Endothelial cell of umbilical vein (primary cell): ENCODE measurements at regions not wholly inside any gene's neighbourhood (a gene's known extent, or its start where the extent isn't known, plus 50 kb on each side); places are given as distances from the start of the nearest gene placed in this dataset.

Experiments used
- BruUV-seq: library from RNA; stranded (reverse); fragments of 400-500 nt; replicated peaks from 2 replicates; lab custom pipeline; 2021; lab: Mats Ljungman, UMichigan
- CTCF ChIA-PET: fragments of 300-600, 350-600 bp; sonication (Branson Sonifier 250); formaldehyde crosslinking; loops from one replicate; lab custom pipeline; 2021; ENCODE audit warnings: antibody characterized with exemption, inconsistent platforms; lab: Charles Lee
- POLR2A ChIA-PET: fragments of 300-600, 350-600 bp; sonication (Branson Sonifier 250); formaldehyde crosslinking; loops from one replicate; lab custom pipeline; 2021; ENCODE audit warnings: antibody characterized with exemption, inconsistent platforms; lab: Charles Lee
- DNase-seq: peaks from one replicate; pipeline ENCODE4 v3.0.0-alpha.2; 2011; ENCODE audit warnings: low read depth, low spot score
- FAIRE-seq: peaks from 2 replicates; lab custom pipeline; 2011; peaks lifted over from hg19 to GRCh38; lab: Jason Lieb, UNC
- H2AFZ ChIP-seq: 2 replicates; pipeline ENCODE4 v1.6.0; 2012; ENCODE audit warnings: low read depth, low read length, control low read depth, inconsistent platforms
- H3K27ac ChIP-seq: 2 replicates; pipeline ENCODE4 v1.5.1; 2011; ENCODE audit warnings: low read depth, mild to moderate bottlenecking, control low read depth, low read length, moderate library complexity; ENCODE audit not compliant: insufficient read depth
- H3K27me3 ChIP-seq, 2 experiments: 2 replicates each; pipeline versions ENCODE4 v1.6.0 to v1.6.1; 2011; ENCODE audit warnings: low read length in 2 of 2, mixed read lengths in 1 of 2; ENCODE audit not compliant: control insufficient read depth in 2 of 2, insufficient read depth in 2 of 2
- H3K36me3 ChIP-seq, 2 experiments: 2 replicates in 1 of 2; 3 replicates in 1 of 2; pipeline ENCODE4 v1.5.1; 2011; ENCODE audit warnings: low read length in 2 of 2, mild to moderate bottlenecking in 1 of 2, moderate library complexity in 1 of 2; ENCODE audit not compliant: control insufficient read depth in 2 of 2, insufficient read depth in 2 of 2; ENCODE audit errors: extremely low read depth in 1 of 2
- H3K4me1 ChIP-seq: 3 replicates; pipeline ENCODE4 v1.5.1; 2011; ENCODE audit warnings: mild to moderate bottlenecking, low read length; ENCODE audit not compliant: control insufficient read depth, insufficient read depth; ENCODE audit errors: extremely low read depth
- H3K4me2 ChIP-seq: 2 replicates; pipeline ENCODE4 v1.6.1; 2011; ENCODE audit warnings: low read length, control low read depth, mixed read lengths; ENCODE audit not compliant: insufficient read depth
- H3K4me3 ChIP-seq, 3 experiments: fragments of 200-600 bp in 1 of 3; sonication (generic), shearing (Covaris generic) in 1 of 3; replicated peaks in 1 of 3; 2 replicates each; pipeline ENCODE4 v1.5.1; 2011 to 2016; ENCODE audit warnings: control low read depth in 3 of 3, low read length in 3 of 3, mild to moderate bottlenecking in 2 of 3, inconsistent platforms in 1 of 3, low read depth in 1 of 3, moderate library complexity in 1 of 3; ENCODE audit not compliant: insufficient read depth in 1 of 3
- H3K79me2 ChIP-seq: 2 replicates; pipeline ENCODE4 v1.6.0; 2012; ENCODE audit warnings: low read length, inconsistent platforms; ENCODE audit not compliant: control insufficient read depth, insufficient read depth
- H3K9ac ChIP-seq: replicated peaks from 2 replicates; pipeline ENCODE3; 2011; ENCODE audit warnings: low read length, control low read depth; ENCODE audit not compliant: insufficient read depth; ENCODE audit errors: extremely low read depth
- H3K9me1 ChIP-seq: replicated peaks from 3 replicates; pipeline ENCODE4 v1.6.0; 2011; ENCODE audit warnings: mild to moderate bottlenecking, low read length; ENCODE audit not compliant: control insufficient read depth, insufficient read depth; ENCODE audit errors: extremely low read depth
- H3K9me3 ChIP-seq: replicated peaks from 2 replicates; pipeline ENCODE4 v1.5.1; 2012; ENCODE audit warnings: low read length, inconsistent platforms; ENCODE audit not compliant: control insufficient read depth, insufficient read depth
- H4K20me1 ChIP-seq: replicated peaks from 2 replicates; pipeline ENCODE3; 2011; ENCODE audit warnings: mild to moderate bottlenecking, low read length; ENCODE audit not compliant: control insufficient read depth, insufficient read depth; ENCODE audit errors: extremely low read depth
- EZH2 ChIP-seq: IDR thresholded peaks from 2 replicates; pipeline ENCODE4 v1.6.1; 2012; ENCODE audit warnings: borderline replicate concordance, low read depth, mild to moderate bottlenecking, moderate library complexity, low read length, inconsistent platforms; ENCODE audit not compliant: severe bottlenecking
- FOS ChIP-seq: IDR thresholded peaks from 2 replicates; pipeline ENCODE4 v1.6.1; 2011; ENCODE audit warnings: mild to moderate bottlenecking, low read length, moderate library complexity, borderline replicate concordance; ENCODE audit not compliant: insufficient read depth
- GATA2 ChIP-seq: IDR thresholded peaks from 2 replicates; pipeline ENCODE4 v1.7.0; 2011; ENCODE audit warnings: low read depth, mild to moderate bottlenecking, moderate library complexity, mixed read lengths, low read length; ENCODE audit not compliant: insufficient read length, insufficient read depth
- JUN ChIP-seq: IDR thresholded peaks from 2 replicates; pipeline ENCODE4 v1.6.1; 2011; ENCODE audit warnings: borderline replicate concordance, low read depth; ENCODE audit not compliant: insufficient read length, insufficient read depth
- MYC ChIP-seq: IDR thresholded peaks from one replicate; pipeline ENCODE4 v1.6.1; 2011; ENCODE audit warnings: mild to moderate bottlenecking, low read depth, low read length
- POLR2A ChIP-seq: IDR thresholded peaks from 2 replicates; pipeline ENCODE4 v1.6.1; 2012; ENCODE audit warnings: low read depth, mild to moderate bottlenecking, control low read depth, low read length
- POLR2AphosphoS5 ChIP-seq: IDR thresholded peaks from 2 replicates; pipeline ENCODE4 v1.6.1; 2012; ENCODE audit warnings: low read depth, mild to moderate bottlenecking, control low read depth, low read length, moderate library complexity; ENCODE audit not compliant: insufficient read depth
- dilution Hi-C: fragments of 300-500 bp; cut with MboI; formaldehyde crosslinking; loops from one replicate; pipeline ENCODE4 v1.15.0; 2019; ENCODE audit warnings: low sequenced_read_pairs; ENCODE audit not compliant: extremely low pct_ligation_motif_present
- intact Hi-C: fragments of 100-400 bp; cut with micrococcal nuclease; formaldehyde crosslinking; loops from one replicate; pipeline ENCODE4 v1.10.0; 2022
- TF ChIP-seq, protein P1 (sequence below): IDR thresholded peaks from 2 replicates; pipeline ENCODE4 v1.6.1; 2011; ENCODE audit not compliant: insufficient read depth, insufficient read length
- TF ChIP-seq, protein P2 (sequence below), 2 donors: IDR thresholded peaks; 1 replicate in 1 of 2; 2 replicates in 1 of 2; pipeline ENCODE4 v1.5.1; 2011; ENCODE audit warnings: low read length in 2 of 2, mild to moderate bottlenecking in 2 of 2, moderate library complexity in 2 of 2, control low read depth in 1 of 2, inconsistent platforms in 1 of 2, low read depth in 1 of 2; ENCODE audit not compliant: insufficient read depth in 1 of 2; ENCODE audit errors: extremely low read depth in 1 of 2

DNA sequence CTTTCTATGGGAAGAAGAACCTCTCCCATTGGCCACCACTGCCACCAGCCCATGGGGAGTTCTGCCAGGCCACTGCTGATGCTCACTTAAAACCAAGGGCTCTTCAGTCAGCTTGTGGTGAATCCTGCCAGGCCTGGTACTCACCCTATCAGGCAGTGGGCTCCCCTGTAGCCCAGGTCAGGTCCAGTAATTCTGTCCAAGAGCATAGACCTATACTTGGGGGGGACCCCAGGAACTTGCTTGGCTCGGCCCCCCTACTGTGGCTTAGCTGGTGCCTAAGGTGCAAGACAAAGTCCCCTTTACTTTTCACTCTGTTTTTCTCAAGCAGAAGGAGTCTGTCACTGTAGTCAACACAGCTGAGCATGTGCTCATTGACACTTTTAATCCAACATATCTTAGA is 1012.2 kb downstream of the PCDH19 start:
- Histone ChIP-seq H3K27me3 (no peaks in the 10 kb centered on the region), H3K36me3 (no peaks in the 10 kb centered on the region), H3K27ac (no peak overlapping the region), H4K20me1 (no peaks in the 10 kb centered on the region), H3K4me2 (no peak overlapping the region), H3K9me3 (no peaks in the 10 kb centered on the region), H3K79me2 (no peaks in the 10 kb centered on the region), H3K9me1 (no peaks in the 10 kb centered on the region), H3K9ac (no peak overlapping the region), H3K4me1 (no peaks in the 10 kb centered on the region), H2AFZ (no peak overlapping the region), H3K4me3 (no peak overlapping the region)
- BruUV-seq, result no TSS peak
- dilution Hi-C loops, result no loop called here
- ChIA-PET CTCF (no interaction called here), POLR2A (no interaction called here)
- FAIRE-seq, result no peak
- TF ChIP-seq GATA2 (no peak), MYC (no peak), JUN (no peak), POLR2AphosphoS5 (no peak), POLR2A (no peak), FOS (no peak), EZH2 (no peak)
- TF ChIP-seq, protein P1, sequence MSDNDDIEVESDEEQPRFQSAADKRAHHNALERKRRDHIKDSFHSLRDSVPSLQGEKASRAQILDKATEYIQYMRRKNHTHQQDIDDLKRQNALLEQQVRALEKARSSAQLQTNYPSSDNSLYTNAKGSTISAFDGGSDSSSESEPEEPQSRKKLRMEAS, result no peak
- TF ChIP-seq, protein P2, sequence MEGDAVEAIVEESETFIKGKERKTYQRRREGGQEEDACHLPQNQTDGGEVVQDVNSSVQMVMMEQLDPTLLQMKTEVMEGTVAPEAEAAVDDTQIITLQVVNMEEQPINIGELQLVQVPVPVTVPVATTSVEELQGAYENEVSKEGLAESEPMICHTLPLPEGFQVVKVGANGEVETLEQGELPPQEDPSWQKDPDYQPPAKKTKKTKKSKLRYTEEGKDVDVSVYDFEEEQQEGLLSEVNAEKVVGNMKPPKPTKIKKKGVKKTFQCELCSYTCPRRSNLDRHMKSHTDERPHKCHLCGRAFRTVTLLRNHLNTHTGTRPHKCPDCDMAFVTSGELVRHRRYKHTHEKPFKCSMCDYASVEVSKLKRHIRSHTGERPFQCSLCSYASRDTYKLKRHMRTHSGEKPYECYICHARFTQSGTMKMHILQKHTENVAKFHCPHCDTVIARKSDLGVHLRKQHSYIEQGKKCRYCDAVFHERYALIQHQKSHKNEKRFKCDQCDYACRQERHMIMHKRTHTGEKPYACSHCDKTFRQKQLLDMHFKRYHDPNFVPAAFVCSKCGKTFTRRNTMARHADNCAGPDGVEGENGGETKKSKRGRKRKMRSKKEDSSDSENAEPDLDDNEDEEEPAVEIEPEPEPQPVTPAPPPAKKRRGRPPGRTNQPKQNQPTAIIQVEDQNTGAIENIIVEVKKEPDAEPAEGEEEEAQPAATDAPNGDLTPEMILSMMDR (IDR thresholded peaks at IDR 0.05; ENCODE audit: extremely low read depth in 1 of 2, insufficient read depth in 1 of 2, low read depth in 1 of 2, low read length in 2 of 2), result no peak
- no peak for DNase-seq
- intact Hi-C loops, result no loop called here
